HepG2 (cell line): ENCODE measurements at regions not wholly inside any gene's neighbourhood (a gene's known extent, or its start where the extent isn't known, plus 50 kb on each side); places are given as distances from the start of the nearest gene placed in this dataset.

ENCODE experiments used
- CTCF ChIP-seq: sonication (generic); formaldehyde crosslinking; IDR thresholded peaks from 2 replicates; pipeline ENCODE4 v1.5.0; 2020; ENCODE audit warnings: mild to moderate bottlenecking, missing genetic modification reagents, moderate library complexity
- POLR2AphosphoS5 ChIP-seq: IDR thresholded peaks from 2 replicates; pipeline ENCODE4 v1.6.1; 2012; ENCODE audit warnings: low read depth, low read length

GRCh38 chr2:7815726-7816125 is 866.1 kb upstream of the ID2 start:
- TF ChIP-seq CTCF (no peak), POLR2AphosphoS5 (no peak)
